ENCODE measurements at regions not wholly inside any gene's neighbourhood (a gene's known extent, or its start where the extent isn't known, plus 50 kb on each side); places are given as distances from the start of the nearest gene placed in this dataset.

DNA sequence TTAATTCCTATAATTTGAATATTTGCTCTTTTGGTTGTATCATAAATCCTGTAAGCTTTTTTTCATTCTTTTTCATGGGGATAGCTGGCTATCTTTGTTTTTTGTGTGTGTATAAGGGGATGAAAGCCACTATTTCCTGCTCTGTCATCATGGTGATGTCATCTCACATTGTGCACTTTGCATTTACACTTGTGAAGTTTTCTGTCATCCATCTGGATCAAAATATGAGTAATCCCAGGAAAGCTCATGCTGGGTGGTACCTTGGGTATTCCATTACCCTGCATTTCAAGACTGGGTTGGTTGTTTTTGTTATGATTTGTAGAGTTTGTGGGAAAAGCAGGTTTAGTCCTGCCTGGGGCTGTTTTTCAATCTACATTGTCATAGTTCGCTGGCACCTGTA lies 77.8 kb upstream of the XIST start:
- no peak for TF ChIP-seq CTCF (tag by site-specific recombination; IDR thresholded peaks at IDR 0.05)
- no peak for TF ChIP-seq BCL11A (tag by site-specific recombination; IDR thresholded peaks at IDR 0.05; ENCODE audit: low read depth)
- no peak for TF ChIP-seq ZBTB10 (tag by site-specific recombination; IDR thresholded peaks at IDR 0.05)
- TF ChIP-seq, protein P1, sequence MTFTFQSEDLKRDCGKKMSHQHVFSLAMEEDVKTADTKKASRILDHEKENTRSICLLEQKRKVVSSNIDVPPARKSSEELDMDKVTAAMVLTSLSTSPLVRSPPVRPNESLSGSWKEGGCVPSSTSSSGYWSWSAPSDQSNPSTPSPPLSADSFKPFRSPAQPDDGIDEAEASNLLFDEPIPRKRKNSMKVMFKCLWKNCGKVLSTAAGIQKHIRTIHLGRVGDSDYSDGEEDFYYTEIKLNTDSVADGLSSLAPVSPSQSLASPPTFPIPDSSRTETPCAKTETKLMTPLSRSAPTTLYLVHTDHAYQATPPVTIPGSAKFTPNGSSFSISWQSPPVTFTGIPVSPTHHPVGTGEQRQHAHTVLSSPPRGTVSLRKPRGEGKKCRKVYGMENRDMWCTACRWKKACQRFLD (tag by site-specific recombination; IDR thresholded peaks at IDR 0.05): no peak
- no peak for TF ChIP-seq ZNF621 (tag by site-specific recombination; IDR thresholded peaks at IDR 0.05)
- TF ChIP-seq ZNF155 (tag by site-specific recombination; IDR thresholded peaks at IDR 0.05): no peak
- no peak for TF ChIP-seq ZNF768 (tag by site-specific recombination; IDR thresholded peaks at IDR 0.05)
- TF ChIP-seq SCRT1 (tag by site-specific recombination; IDR thresholded peaks at IDR 0.05; ENCODE audit: borderline replicate concordance): no peak
- TF ChIP-seq ZNF24 (tag by site-specific recombination; IDR thresholded peaks at IDR 0.05): no peak
- TF ChIP-seq HOXA7 (CRISPR knock-in tag; IDR thresholded peaks at IDR 0.05; ENCODE audit: borderline replicate concordance): no peak
- TF ChIP-seq, protein P2, sequence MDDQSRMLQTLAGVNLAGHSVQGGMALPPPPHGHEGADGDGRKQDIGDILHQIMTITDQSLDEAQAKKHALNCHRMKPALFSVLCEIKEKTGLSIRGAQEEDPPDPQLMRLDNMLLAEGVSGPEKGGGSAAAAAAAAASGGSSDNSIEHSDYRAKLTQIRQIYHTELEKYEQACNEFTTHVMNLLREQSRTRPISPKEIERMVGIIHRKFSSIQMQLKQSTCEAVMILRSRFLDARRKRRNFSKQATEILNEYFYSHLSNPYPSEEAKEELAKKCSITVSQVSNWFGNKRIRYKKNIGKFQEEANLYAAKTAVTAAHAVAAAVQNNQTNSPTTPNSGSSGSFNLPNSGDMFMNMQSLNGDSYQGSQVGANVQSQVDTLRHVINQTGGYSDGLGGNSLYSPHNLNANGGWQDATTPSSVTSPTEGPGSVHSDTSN (CRISPR knock-in tag; IDR thresholded peaks at IDR 0.05): no peak
- TF ChIP-seq TCF7L2 (IDR thresholded peaks at IDR 0.05; ENCODE audit: borderline replicate concordance, low read depth, low read length): no peak

All from HEK293 (cell line).